Neuronal stem cell (in vitro differentiated cells): ENCODE measurements at regions not wholly inside any gene's neighbourhood (a gene's known extent, or its start where the extent isn't known, plus 50 kb on each side); places are given as distances from the start of the nearest gene placed in this dataset.

Experiments used
- DNase-seq: peaks from one replicate; pipeline ENCODE4 v3.0.0-alpha.2; 2013; ENCODE audit warnings: low spot score
- H2AFZ ChIP-seq: one replicate; pipeline ENCODE4 v1.6.1; 2013; ENCODE audit warnings: mild to moderate bottlenecking, low read length, inconsistent platforms
- H2AK5ac ChIP-seq: 2 replicates; pipeline ENCODE4 v1.6.1; 2013; ENCODE audit warnings: low read depth, mild to moderate bottlenecking, inconsistent platforms, low read length, moderate library complexity, mixed read lengths
- H2BK120ac ChIP-seq: 2 replicates; pipeline ENCODE4 v1.6.1; 2013; ENCODE audit warnings: low read depth, mild to moderate bottlenecking, inconsistent platforms, low read length, moderate library complexity, mixed read lengths
- H2BK12ac ChIP-seq: one replicate; pipeline ENCODE4 v1.6.1; 2013; ENCODE audit warnings: low read length, inconsistent platforms
- H2BK15ac ChIP-seq: 2 replicates; pipeline ENCODE4 v1.6.1; 2013; ENCODE audit warnings: mild to moderate bottlenecking, low read length, inconsistent platforms, mixed read lengths
- H2BK5ac ChIP-seq: one replicate; pipeline ENCODE4 v1.6.1; 2013; ENCODE audit warnings: inconsistent platforms, mild to moderate bottlenecking, low read length, moderate library complexity
- H3K14ac ChIP-seq: one replicate; pipeline ENCODE4 v1.6.1; 2013; ENCODE audit warnings: low read length, inconsistent platforms
- H3K18ac ChIP-seq: 2 replicates; pipeline ENCODE4 v1.6.1; 2013; ENCODE audit warnings: low read length, inconsistent platforms
- H3K23ac ChIP-seq: 2 replicates; pipeline ENCODE4 v1.6.1; 2013; ENCODE audit warnings: low read depth, mild to moderate bottlenecking, mixed read lengths, low read length, inconsistent platforms; ENCODE audit not compliant: poor library complexity
- H3K27ac ChIP-seq: replicated peaks from 3 replicates; pipeline ENCODE4 v1.5.1; 2013; ENCODE audit warnings: low read length, inconsistent platforms
- H3K27me3 ChIP-seq, 3 experiments: 2 replicates each; pipeline ENCODE4 v1.6.1; 2013; ENCODE audit warnings: low read length in 3 of 3, mild to moderate bottlenecking in 2 of 3, inconsistent platforms in 1 of 3, low read depth in 1 of 3, mixed read lengths in 1 of 3, moderate library complexity in 1 of 3; ENCODE audit not compliant: control insufficient read depth in 3 of 3, insufficient read depth in 3 of 3
- H3K36me3 ChIP-seq, 2 donors: replicated peaks in 1 of 2; 2 replicates each; pipeline ENCODE4 v1.6.1; 2013; ENCODE audit warnings: low read length in 2 of 2; ENCODE audit not compliant: control insufficient read depth in 2 of 2, insufficient read depth in 2 of 2
- H3K4ac ChIP-seq: 2 replicates; pipeline ENCODE4 v1.6.1; 2013; ENCODE audit warnings: inconsistent platforms, mild to moderate bottlenecking, low read length, moderate library complexity
- H3K4me1 ChIP-seq, 2 donors: 1 replicate in 1 of 2; 2 replicates in 1 of 2; pipeline ENCODE4 v1.6.1; 2013; ENCODE audit warnings: low read length in 2 of 2, low read depth in 1 of 2; ENCODE audit not compliant: control insufficient read depth in 2 of 2, insufficient read depth in 1 of 2
- H3K4me2 ChIP-seq: one replicate; pipeline ENCODE4 v1.6.1; 2013; ENCODE audit warnings: mild to moderate bottlenecking, low read length, inconsistent platforms; ENCODE audit not compliant: insufficient read depth, poor library complexity, severe bottlenecking
- H3K4me3 ChIP-seq, 2 donors: 2 replicates each; pipeline ENCODE4 v1.5.1; 2013; ENCODE audit warnings: low read length in 2 of 2, mild to moderate bottlenecking in 2 of 2, inconsistent platforms in 1 of 2, moderate library complexity in 1 of 2
- H3K79me1 ChIP-seq: one replicate; pipeline ENCODE4 v1.6.1; 2013; ENCODE audit warnings: low read depth, mild to moderate bottlenecking, inconsistent platforms, low read length, moderate library complexity
- H3K9ac ChIP-seq: one replicate; pipeline ENCODE4 v1.6.1; 2013; ENCODE audit warnings: mild to moderate bottlenecking, low read depth, low read length, inconsistent platforms; ENCODE audit not compliant: poor library complexity
- H3K9me3 ChIP-seq, 2 donors: replicated peaks in 1 of 2; 2 replicates each; pipeline versions ENCODE3 to v1.6.1; 2013; ENCODE audit warnings: low read length in 2 of 2, mild to moderate bottlenecking in 2 of 2, inconsistent platforms in 1 of 2, low read depth in 1 of 2, mixed read lengths in 1 of 2, moderate library complexity in 1 of 2; ENCODE audit not compliant: control insufficient read depth in 2 of 2, insufficient read depth in 1 of 2
- H4K8ac ChIP-seq: one replicate; pipeline ENCODE4 v1.6.1; 2013; ENCODE audit warnings: low read depth, mild to moderate bottlenecking, inconsistent platforms, low read length, moderate library complexity
- H4K91ac ChIP-seq: one replicate; pipeline ENCODE4 v1.6.1; 2013; ENCODE audit warnings: low read length, low read depth, mild to moderate bottlenecking, inconsistent platforms; ENCODE audit not compliant: poor library complexity
- WGBS, 2 donors: extraction: QIAGEN DNeasy Blood & Tissue Kit; methylation state at CpG; one replicate each; pipeline ENCODE4 v1.1.7; 2013; ENCODE audit warnings: missing lambda C conversion rate in 2 of 2, mixed read lengths in 1 of 2; ENCODE audit not compliant: insufficient read length in 2 of 2, insufficient replicate concordance in 1 of 2; ENCODE audit errors: extremely low coverage in 2 of 2; 5-methylcytosine and 5-hydroxymethylcytosine counted together

- Histone ChIP-seq H2AFZ (no peak overlapping the region), H3K79me1 (no peaks in the 10 kb centered on the region), H3K36me3 (no peaks in the 10 kb centered on the region), H3K14ac (no peak overlapping the region), H3K4me1 (no peaks in the 10 kb centered on the region), H3K9me3 (peaks cover 0 to 2% of the 10 kb centered on the region in 2 donors), H2AK5ac (no peak overlapping the region), H3K18ac (no peak overlapping the region), H2BK15ac (no peak overlapping the region), H3K4ac (no peak overlapping the region), H3K4me2 (no peak overlapping the region), H2BK5ac (no peak overlapping the region), H3K4me3 (no peak overlapping the region), H4K91ac (no peak overlapping the region), H3K27ac (no peak overlapping the region), H4K8ac (no peak overlapping the region), H3K23ac (no peak overlapping the region), H3K9ac (no peak overlapping the region), H2BK120ac (no peak overlapping the region), H3K27me3 (peaks cover 0 to 10% (median 0%) of the 10 kb centered on the region in 3 experiments), H2BK12ac (no peak overlapping the region)
- no peak for DNase-seq
- WGBS, 2 donors, result no CpG with 5 or more reads among the region's 8 CpGs
Measured at GRCh38 chr2:239896075-239896474, 129.1 kb downstream of the NDUFA10 start.

DNA sequence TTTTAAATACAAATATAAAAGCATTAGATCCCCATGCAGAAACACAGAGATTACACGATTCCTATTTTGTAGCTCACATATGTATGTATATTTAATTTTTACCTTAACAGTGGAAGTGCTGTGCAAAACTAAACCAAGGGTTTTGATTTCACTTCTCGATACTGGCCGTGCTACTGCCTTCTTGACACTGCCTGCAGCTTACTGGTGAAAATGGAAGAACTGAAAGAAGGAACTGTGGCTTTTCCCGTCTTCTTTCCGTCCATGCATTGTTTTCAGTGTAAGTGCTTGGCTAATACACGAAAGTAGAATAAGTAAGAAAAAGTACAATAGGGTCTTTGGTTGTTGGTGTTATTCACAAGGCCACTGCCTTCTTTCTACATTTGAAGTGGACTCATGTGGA is 129.5 kb downstream of the NDUFA10 start:
- H3K79me1 ChIP-seq, result no peaks in the 10 kb centered on the region
- no peak overlapping the region for H4K8ac ChIP-seq
- no peak overlapping the region for H3K27ac ChIP-seq
- peaks cover 0 to 2% of the 10 kb centered on the region in 2 donors for H3K9me3 ChIP-seq
- H2BK15ac ChIP-seq, result no peak overlapping the region
- no peak overlapping the region for H3K9ac ChIP-seq
- H3K36me3 ChIP-seq, result no peaks in the 10 kb centered on the region
- H3K4ac ChIP-seq, result no peak overlapping the region
- H3K27me3 ChIP-seq, result peaks cover 0 to 6% (median 0%) of the 10 kb centered on the region in 3 experiments
- no CpG with 5 or more reads among the region's 6 CpGs for WGBS, 2 donors
- H3K4me3 ChIP-seq, result no peak overlapping the region
- no peak overlapping the region for H3K14ac ChIP-seq
- H3K23ac ChIP-seq, result no peak overlapping the region
- H2BK5ac ChIP-seq, result no peak overlapping the region
- H2BK12ac ChIP-seq, result no peak overlapping the region
- no peak overlapping the region for H2AFZ ChIP-seq
- H4K91ac ChIP-seq, result no peak overlapping the region
- no peaks in the 10 kb centered on the region for H3K4me1 ChIP-seq
- no peak overlapping the region for H3K4me2 ChIP-seq
- no peak overlapping the region for H2BK120ac ChIP-seq
- no peak overlapping the region for H3K18ac ChIP-seq
- no peak for DNase-seq
- no peak overlapping the region for H2AK5ac ChIP-seq

DNA sequence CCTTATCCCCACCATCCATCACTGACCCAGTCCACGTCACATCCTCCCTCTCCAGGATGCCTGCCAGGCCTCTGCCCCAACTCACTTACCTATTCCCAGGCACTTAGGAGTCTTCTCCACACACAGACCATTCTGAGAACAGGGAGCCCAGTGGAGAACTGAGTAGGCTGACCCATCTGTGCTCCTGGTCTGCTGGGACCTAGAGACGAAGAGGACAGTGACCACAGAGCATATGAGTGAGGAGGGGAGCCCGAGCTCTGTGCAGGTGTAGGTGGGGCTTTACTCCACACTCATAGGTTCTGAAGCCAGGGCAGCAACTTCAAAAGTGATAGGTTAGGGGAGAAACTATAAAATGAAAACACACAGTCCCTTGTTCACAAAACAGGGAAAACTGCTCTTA is 130.0 kb downstream of the NDUFA10 start:
- peaks cover 0 to 2% of the 10 kb centered on the region in 2 donors for H3K9me3 ChIP-seq
- H2AFZ ChIP-seq, result no peak overlapping the region
- no peaks in the 10 kb centered on the region for H3K36me3 ChIP-seq
- no peak overlapping the region for H2BK12ac ChIP-seq
- no peak overlapping the region for H4K91ac ChIP-seq
- H3K4ac ChIP-seq, result no peak overlapping the region
- no peak overlapping the region for H3K9ac ChIP-seq
- no CpG with 5 or more reads among the region's 3 CpGs for WGBS, 2 donors
- no peaks in the 10 kb centered on the region for H3K79me1 ChIP-seq
- no peak overlapping the region for H2BK15ac ChIP-seq
- H3K27me3 ChIP-seq, result peaks cover 0 to 4% (median 0%) of the 10 kb centered on the region in 3 experiments
- H2AK5ac ChIP-seq, result no peak overlapping the region
- H3K4me2 ChIP-seq, result no peak overlapping the region
- no peak overlapping the region for H3K23ac ChIP-seq
- H2BK5ac ChIP-seq, result no peak overlapping the region
- no peak overlapping the region for H4K8ac ChIP-seq
- no peak overlapping the region for H3K4me3 ChIP-seq
- no peak overlapping the region for H3K27ac ChIP-seq
- no peak for DNase-seq
- no peak overlapping the region for H3K14ac ChIP-seq
- H3K4me1 ChIP-seq, result no peaks in the 10 kb centered on the region
- H2BK120ac ChIP-seq, result no peak overlapping the region
- no peak overlapping the region for H3K18ac ChIP-seq

DNA sequence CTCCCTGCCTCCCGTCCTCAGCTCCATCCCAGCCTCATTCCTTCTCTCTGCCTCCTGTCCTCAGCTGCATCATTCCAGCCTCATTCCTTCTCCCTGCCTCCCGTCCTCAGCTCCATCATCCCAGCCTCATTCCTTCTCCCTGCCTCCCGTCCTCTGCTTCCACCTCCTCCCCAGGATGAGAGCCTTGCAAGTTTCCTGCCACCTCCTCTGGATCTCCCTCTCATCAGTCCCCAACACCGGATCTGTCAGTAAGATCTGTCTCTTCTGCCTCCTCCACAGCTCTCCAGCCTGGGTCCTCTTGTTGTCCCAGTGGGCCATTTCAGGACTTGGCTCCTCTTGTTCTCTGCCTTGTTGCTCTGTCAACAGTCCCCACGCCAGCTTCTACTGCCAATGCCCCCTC is 130.9 kb downstream of the NDUFA10 start:
- H4K8ac ChIP-seq, result no peak overlapping the region
- H3K23ac ChIP-seq, result peak overlapping the region; percentile 70
- no peaks in the 10 kb centered on the region for H3K79me1 ChIP-seq
- no peak for DNase-seq
- H3K18ac ChIP-seq, result no peak overlapping the region
- peaks cover 0 to 2% of the 10 kb centered on the region in 2 donors for H3K9me3 ChIP-seq
- H3K27me3 ChIP-seq, result peaks cover 0 to 4% (median 0%) of the 10 kb centered on the region in 3 experiments
- H2AK5ac ChIP-seq, result peak overlapping the region; percentile 18
- H3K4me3 ChIP-seq, result no peak overlapping the region
- H3K4ac ChIP-seq, result no peak overlapping the region
- H2AFZ ChIP-seq, result no peak overlapping the region
- H2BK12ac ChIP-seq, result no peak overlapping the region
- peak overlapping the region; percentile 30 for H3K9ac ChIP-seq
- no peak overlapping the region for H2BK120ac ChIP-seq
- no peak overlapping the region for H3K27ac ChIP-seq
- no CpG with 5 or more reads among the region's 5 CpGs for WGBS, 2 donors
- no peak overlapping the region for H4K91ac ChIP-seq
- H3K4me2 ChIP-seq, result no peak overlapping the region
- no peak overlapping the region for H2BK15ac ChIP-seq
- H3K36me3 ChIP-seq, result no peaks in the 10 kb centered on the region
- peak overlapping the region; percentile 73 for H3K14ac ChIP-seq
- no peaks in the 10 kb centered on the region for H3K4me1 ChIP-seq
- no peak overlapping the region for H2BK5ac ChIP-seq
